SK-N-MC (cell line): ENCODE measurements at regions not wholly inside any gene's neighbourhood (a gene's known extent, or its start where the extent isn't known, plus 50 kb on each side); places are given as distances from the start of the nearest gene placed in this dataset.

ENCODE experiments used
- EZH2 ChIP-seq: fragments of 200-600 bp; sonication (generic); IDR thresholded peaks from one replicate; pipeline ENCODE4 v1.6.1; 2017; ENCODE audit warnings: antibody characterized with exemption
- POLR2AphosphoS5 ChIP-seq: IDR thresholded peaks from 2 replicates; pipeline ENCODE4 v1.6.1; 2012; ENCODE audit warnings: mild to moderate bottlenecking, low read depth, low read length, borderline replicate concordance

DNA sequence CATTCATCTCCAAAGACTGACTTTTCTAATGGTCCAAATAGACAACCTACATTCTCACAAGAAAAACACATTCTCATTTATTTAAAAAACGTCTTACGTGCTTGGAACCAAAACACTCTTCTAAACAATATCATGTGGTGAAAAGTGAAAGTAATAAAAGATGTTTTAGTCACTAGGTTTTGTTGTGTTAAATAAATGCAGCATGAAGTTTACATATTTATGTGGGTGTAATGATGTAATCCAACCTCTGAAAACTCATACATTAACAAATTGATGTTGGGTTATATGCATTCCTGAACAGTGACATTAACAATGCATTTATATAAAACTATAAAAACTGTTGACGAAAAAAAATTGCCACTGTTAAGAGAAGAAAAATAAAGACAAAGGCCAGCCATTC lies 55.1 kb upstream of the ACVR2A start:
- TF ChIP-seq POLR2AphosphoS5 (no peak), EZH2 (no peak)
